GM19351 (cell line): ENCODE measurements at regions not wholly inside any gene's neighbourhood (a gene's known extent, or its start where the extent isn't known, plus 50 kb on each side); places are given as distances from the start of the nearest gene placed in this dataset.
"Not testable (repeated sequence)": the region's sequence is repeated elsewhere in the genome, so short reads cannot be mapped to it uniquely, and the experiment has no call there.

ENCODE experiments used
- ATAC-seq: cut with Tn5 transposase; IDR thresholded peaks from one replicate; pipeline ENCODE4 v1.9.1; 2021; ENCODE audit warnings: mild to moderate bottlenecking, moderate library complexity; ENCODE audit not compliant: unreplicated experiment

DNA sequence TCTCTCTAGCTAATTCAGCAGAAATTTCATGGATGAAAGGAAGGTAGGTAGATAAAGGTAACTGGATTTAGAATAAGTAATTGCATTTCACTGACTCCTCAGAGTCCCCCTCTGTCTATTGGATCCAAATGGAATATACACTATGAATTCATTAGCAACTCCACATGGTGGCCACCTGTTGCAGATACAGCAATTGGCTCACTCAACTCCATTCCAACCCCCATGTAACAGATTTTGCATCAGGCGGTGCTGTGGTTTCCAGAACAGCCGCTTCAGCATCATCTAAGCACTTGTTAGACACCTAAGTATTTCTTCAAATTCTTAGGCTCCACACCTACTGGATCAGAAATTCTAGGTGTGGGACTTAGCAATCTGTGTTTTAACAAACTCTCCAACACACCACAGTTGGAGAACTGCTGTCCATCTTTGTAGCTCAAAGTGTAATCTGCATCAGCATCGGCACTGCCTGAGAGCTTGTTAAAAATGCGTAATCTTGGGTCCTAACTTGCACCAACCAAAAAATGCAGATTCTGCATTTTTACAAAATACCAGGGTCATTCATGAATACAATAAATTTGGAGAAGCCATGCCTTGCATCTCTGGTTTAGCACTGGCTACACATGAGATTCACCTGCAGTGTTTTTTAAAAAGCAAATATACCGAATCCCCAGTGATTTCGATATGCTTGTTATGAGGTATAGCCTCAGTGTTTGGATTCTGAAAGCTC lies 413.8 kb upstream of the CD180 start:
- ATAC-seq: no peak

DNA sequence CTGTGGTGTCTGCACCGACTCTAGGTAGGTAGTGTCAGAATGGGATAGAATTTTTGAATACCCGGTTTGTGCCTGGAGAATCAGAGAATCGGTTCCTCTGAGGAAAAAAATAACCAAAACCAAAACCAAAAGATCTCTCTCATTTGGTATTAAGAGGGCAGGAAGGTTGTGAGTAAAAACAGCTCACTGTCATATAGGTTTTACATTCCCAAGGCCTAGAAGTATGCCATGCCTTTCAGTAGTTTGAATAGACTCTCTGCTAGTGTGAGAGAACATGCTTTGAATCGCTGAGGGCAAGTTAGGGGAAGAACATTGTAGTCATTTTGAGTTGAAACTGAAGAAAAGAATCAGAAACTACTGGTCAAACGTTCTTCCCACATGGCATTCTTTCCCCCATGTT lies 411.4 kb upstream of the CD180 start:
- no peak for ATAC-seq

DNA sequence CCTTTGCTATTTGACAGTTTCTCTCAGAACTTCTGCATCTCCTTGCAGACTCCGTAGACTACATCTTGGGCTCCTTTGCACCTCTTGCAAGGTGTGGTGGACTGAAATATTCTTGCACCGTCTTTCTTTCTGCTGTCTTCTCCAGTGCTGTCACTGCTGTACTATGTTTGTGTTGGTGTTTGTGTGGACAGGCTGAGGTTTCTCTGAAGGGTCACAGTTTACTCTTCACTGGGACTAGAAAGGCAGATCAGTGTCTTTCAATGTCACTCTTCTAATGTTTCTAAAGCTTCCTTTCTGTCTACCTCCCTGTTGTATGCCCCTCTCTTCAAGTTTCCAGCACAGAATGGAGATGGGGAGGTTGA lies 410.0 kb upstream of the CD180 start:
- no peak for ATAC-seq

DNA sequence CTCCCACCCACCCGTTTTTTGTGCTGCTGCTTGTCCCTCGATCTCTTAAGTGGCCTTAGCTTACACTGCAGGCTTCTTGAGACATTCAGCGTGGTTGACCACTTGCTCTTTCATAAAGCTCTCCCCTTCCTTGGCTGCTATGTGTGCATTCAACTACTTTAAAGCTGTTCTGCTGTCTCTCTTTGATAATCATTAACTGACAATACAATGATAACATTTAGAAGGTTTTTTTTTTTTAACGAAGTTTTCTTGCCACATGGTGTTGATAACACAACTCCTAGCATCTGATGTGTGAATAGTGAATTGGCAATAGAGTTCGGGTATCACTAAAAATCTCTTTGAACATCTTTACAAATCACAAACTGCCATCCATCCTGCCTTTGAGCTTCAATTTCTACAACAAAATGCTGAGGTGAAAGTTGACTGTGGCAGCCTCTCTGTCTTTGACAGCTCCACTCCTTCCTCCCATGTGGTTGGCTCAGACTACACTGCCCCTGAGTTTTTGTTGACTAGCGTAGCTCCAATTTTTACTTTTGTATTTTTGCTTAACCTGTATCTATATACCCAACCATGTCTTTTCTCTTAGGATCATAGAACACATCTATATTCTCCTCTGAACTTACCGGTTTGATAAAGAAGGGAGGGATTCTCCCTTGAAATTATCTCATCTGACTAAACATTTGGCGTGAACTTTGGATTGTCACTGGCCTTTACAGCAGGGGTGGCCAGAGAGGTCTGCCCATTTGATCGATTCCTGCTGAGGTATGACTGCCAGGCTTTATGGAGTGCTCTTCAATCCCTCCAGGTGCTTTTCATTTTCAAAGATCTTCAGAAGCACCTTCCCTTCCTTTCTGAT lies 409.4 kb upstream of the CD180 start:
- no peak for ATAC-seq

DNA sequence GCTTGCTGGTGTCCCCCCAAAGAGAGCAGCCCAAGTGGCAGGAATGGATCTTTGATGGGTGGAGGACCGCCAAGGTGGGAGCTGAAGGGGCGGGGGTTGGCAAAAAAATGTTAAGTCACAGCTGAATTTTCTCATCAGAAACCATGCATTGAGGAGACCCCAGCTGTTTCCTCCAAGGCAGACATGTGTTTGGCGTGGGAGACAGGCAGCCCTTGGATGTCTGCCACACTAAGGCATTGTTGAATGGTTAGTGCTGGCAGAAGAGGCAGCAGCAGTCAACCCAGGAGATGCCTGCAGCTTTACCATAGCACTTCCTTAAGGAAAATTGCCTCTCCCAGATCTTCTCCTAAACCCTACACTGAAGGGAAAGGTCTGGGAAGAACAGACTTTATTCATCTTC lies 394.9 kb upstream of the CD180 start:
- ATAC-seq: no peak

DNA sequence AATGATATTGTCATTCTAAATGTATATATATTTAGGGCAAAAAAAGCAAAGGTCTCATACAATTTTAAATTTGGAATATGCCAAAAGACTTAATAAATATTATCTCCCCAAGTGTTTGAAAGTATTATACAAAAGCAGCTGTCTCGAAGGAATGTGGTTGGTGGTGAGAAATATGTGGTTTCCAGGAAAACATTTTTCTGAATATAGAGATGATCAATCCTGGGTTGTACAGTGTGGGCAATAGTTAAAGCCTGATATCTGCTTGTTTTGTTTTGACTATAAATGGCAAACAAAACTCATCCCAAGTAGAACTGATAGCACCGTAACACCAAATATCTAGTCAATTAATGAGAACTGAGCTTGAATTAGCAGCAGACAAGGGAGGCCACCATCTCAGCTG lies 391.8 kb upstream of the CD180 start:
- ATAC-seq: no peak

DNA sequence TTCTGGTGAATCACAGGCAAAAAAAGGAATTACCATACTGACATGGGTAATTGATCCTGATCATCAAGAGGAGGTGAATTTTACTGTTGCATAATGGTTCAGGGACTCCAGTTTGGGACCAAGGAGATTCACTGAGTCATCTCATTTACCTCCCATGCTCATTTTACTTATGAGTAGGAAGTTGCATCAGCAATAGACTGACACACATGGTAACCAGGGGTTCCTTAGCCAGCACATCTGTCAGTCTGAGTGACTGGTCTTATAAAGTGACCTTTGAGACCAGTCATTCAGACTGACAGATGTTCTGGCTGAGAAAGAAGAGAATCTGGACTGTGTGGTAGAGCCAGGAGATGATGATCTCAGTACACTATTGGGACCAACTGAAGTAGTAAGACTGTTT lies 384.6 kb upstream of the CD180 start:
- ATAC-seq: no peak

DNA sequence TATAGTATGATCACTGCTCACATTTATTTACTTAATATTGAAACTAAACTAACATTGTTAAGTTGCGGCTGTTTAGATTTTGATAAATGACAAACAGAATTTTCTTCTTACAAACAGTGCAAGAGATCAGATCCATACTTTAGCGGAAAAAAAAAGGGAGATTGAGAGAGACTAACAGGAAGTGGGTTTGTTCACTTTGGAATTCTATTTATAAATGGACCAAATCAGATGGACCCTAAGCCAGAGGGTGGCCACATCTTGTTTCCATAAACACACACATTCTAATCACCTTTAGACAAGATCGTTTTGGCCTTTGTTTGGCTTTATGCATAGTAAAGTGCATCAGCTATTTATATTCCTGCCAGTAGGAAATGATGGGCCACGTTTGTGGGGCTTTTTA lies 381.4 kb upstream of the CD180 start:
- ATAC-seq: no peak

DNA sequence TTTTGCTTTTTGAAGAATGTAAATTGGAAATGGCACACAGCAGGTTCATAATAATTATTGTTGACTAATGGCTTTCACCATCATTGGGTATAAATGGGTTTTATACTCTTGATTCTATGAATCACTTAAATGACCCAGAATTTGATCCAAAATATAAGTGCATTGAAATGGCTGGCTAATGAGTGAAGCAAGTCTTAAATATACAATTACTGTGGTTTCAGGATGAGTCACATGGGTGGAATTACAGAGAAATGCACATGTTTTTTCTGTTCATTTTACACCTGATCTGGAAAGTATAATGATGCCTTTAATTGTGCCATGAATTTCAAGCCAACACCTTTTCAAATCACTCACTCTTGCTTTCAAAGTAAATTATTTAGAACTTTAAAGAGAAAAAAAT lies 380.8 kb upstream of the CD180 start:
- no peak for ATAC-seq

DNA sequence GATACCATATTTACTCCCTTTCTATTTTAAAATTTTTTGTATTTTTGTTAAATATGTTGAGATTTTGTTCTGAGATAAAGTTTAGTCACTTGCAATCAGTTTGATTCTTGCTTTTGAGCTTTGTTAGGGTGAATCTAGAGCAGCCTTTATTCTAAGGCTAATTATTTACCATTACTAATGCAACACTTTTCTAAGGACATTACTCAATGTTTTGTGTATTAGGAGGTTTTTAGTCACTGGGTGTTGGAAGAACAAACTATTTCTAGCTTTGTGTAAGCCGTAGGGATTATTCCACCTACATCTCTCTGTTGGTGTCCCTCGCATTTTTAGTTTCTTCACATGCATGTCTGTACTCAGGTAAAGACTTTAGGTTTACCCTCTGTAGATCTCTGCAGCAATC lies 379.5 kb upstream of the CD180 start:
- ATAC-seq: no peak

DNA sequence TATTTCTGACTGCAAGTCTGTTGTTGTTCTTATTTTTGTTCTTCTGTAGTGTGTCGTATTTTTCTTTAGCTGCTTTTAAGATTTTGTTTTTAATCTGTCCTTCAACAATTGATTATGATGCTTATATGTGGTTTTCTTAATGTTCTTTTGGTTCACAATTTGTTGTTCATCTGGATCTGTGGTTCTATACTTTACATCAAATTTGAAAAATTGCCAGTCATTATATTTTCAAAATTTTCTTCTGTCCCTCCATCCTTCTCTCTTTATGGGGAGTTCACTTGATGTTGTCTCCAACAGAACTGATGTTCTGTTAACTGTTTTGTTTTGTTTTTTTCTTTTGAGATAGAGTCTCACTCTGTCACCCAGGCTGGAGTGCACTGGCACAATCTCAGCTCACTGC lies 378.5 kb upstream of the CD180 start:
- ATAC-seq: no peak

DNA sequence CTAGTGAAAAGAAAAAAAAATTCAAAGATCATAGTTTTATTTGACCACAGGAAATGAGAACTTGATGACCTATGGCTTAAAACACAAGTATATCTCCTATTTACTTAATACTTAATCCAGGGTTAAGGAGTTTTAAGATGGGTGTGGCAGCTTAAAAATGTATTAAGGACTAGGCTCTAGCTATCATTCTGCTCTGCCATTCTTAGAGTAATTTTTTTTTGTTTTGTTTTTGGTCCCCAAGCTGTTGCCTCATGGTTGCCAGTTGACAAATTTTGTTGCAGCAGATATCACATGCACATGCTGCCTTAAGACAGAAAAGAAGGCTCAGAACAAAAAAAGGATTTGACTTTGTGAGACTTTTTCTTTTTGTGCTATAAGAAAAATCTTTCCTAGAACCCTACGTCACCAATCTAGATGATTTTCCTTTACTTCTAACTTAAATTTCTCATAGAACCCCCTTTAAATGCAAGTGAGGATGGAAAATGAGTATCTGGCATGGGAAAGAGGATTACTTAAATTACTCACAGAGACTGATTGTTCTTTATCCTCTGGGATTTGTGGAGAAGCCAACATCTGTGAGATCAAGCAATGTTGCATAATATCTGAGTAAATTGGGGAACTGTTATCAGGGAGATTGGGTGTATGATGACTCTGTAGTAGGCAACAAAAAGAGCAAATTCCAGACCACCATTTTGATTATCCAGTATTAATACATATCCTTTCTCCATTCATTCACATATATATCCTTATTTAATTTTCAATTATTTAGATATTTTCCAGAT lies 364.7 kb upstream of the CD180 start:
- no peak for ATAC-seq

DNA sequence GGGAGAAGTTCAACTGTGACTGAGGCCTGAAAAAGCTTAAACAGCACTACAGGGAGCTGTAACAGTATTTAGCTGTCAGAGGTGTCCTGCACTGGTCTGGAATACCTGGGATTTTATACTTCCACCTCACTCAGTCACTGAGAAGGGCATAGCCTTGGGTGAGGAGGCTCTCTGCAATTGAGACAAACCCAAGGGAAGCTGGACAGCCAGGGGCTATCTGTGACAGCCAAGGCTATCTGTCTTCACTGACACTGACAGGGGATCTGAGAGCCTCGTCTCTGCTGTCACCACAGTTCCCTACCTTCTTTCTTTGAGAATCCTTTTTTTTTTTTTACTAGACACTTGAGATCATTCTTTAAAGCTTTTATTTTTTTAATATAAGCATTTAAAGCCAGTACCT lies 356.2 kb upstream of the CD180 start:
- ATAC-seq: no peak

DNA sequence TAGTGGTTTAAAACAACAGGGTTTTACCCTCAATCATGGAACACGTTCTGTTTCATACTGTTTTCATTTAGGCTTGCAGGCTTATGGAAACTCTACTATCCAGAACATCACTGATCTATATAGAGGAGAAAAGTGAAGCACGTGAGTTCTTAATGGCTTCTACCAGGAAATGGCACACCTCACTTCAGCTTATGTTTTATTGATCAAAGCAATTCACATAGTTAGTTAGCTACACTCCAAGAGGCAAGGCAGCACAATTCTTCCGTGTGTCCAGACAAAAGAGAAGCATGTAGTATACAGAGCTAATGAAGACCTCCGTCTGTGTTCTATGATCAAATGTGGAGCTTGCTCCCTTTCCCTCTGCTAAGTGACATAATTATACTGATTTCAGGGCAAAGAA lies 353.3 kb upstream of the CD180 start:
- ATAC-seq: no peak

DNA sequence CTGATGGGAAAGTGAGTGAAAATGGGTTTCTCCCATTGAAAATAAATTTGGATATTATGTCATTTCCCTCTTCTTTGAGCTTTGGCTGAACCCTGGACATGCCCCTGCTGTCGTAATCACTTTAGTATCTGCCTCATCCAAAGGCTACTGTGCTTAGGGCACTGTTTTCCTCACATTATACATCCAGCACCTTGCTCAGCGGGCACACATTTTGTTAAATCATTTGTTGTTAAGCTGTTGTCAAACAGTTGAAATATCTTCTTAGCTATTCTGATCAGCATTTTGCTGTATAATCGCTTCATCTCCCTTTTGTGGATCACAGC lies 352.7 kb upstream of the CD180 start:
- ATAC-seq: no peak

DNA sequence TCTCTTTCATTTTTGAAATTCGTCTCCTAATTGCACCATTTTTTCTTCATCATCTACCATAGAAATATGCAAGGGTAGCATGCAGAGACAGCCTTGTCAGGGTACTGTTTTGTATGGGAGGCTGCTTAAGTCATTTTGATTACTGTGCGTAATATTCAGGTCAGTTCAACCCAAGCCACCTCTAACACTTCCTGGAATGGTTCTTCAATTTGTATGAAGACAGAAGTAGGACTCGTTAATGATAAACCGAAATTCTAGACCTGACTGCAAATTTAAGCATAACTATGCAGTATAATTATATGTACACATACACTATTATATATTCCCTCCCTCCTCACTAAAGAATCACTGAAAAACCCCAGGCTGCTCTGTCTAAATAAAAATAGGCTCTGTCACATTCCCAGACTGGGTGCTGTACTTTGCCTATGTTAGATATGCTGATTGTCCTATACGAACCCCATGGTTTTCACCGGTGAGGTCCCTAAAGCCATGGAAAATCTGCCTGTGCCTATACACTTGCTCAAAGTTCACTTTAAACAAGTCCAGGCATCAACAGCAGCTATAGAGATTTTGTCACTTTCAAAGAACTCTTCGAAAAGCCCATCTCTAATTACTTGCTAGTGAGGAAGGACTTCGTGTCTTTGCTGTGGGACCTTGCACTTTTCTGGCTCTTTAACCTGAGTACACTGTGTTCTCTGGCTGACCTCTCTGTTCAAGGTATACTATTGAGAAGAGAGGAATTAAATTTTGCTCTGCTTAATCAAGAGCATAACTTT lies 352.1 kb upstream of the CD180 start:
- no peak for ATAC-seq

DNA sequence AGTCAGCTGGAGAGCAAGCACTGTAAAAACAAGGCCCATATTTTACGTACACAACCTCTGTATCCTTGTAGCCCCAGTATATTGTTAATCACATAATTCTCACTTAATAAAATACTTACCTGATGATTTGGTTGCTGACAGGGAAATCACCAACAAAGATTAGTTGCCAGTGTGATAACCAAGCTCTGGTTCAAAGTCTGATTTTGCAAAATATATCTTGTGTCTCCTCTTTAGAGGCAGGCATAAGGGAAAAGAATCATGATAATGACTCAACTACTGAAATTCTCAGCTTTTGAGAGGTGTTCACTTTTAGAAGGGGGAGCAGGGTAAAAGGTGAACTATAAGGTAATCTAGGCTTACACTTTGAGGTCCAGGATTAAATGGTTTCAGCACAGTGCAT lies 351.1 kb upstream of the CD180 start:
- ATAC-seq: no peak

DNA sequence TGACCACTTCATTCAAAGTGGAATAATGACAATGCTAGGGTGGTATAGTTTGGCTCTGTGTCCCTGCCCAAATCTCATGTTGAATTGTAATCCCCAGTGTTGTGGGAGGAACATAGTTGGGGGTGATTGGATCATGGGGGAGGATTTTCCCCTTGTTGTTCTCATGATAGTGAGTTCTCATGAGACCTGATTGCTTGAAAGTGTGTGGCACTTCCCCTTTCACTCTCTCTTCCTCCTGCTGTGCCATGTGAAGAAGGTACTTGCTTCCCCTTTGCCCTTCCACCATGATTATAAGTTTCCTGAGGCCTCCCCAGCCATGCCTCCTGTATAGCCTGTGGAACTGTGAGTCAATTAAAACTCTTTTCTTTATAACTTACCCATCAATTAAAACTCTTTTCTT lies 348.3 kb upstream of the CD180 start:
- ATAC-seq: not testable (repeated sequence)

DNA sequence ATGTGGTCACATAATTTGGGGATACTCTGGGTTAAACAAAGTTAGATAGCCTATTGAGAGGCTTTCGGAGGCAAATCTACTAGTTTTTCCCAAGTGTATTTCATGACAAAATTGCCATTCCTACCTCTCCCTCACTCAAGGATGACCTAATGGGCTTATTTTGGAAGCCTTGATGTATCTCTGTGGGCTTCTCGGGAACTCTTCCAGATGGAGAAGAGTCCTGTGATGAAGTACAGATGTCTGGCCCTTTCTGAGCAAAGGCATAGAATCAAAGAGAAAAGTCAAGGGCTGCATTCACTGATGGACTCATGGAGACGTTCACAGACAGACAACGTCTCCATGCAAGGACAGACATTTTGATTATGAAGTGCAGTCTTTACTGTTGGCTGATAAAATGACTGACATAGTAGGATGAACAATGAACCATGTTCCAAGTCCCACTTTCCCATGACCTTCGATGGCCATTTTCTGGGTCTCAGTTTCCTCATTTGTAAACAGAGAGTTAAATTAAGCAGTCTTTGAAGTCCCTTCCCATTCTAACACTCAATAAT lies 347.2 kb upstream of the CD180 start:
- no peak for ATAC-seq

DNA sequence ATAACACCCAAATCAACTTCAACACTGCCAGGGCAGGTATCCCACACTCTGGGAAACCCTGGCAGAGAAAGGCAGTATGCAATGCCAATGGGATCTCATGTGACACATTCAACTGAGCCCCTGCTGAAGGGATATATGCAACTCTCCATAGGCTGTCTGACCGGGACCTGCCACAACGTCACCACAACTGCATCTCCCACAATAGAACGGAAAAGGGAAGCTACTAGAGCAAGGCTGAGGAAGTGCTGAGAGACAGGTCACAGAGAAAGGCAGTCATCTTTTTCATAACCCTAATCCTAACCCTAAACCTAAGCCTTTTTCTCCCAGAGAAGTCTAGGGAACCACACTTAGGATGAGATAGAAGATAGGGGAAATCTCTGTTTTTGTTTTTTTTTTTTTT lies 345.9 kb upstream of the CD180 start:
- ATAC-seq: no peak

DNA sequence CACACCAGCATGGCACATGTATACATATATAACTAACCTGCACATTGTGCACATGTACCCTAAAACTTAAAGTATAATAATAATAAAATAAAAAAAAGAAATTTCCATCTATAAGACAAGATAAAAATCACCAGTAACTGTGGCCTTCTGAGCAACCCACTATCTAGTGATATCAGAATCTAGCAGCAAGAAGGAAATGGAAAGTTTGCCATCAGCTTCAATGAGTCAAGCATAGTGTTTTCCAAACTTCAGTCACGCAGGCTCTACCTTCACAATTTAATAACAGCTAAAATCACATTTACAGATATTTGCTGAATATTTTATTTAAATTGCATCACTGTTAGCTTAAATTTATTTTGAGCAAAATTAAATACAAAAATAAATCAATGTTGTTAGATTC lies 345.3 kb upstream of the CD180 start:
- no peak for ATAC-seq
